GM21576 (cell line): ENCODE measurements at regions not wholly inside any gene's neighbourhood (a gene's known extent, or its start where the extent isn't known, plus 50 kb on each side); places are given as distances from the start of the nearest gene placed in this dataset.
"Not testable (repeated sequence)": the region's sequence is repeated elsewhere in the genome, so short reads cannot be mapped to it uniquely, and the experiment has no call there.

Source experiments
- ATAC-seq: cut with Tn5 transposase; IDR thresholded peaks from one replicate; pipeline ENCODE4 v1.9.1; 2021; ENCODE audit warnings: mild to moderate bottlenecking, moderate library complexity; ENCODE audit not compliant: unreplicated experiment

GRCh38 chr17:72175787-72176515 lies 55.1 kb downstream of the SOX9 start:
- ATAC-seq = no peak

- no peak for ATAC-seq
Observed at GRCh38 chr17:72176516-72176851, 55.7 kb downstream of the SOX9 start.

GRCh38 chr17:72176951-72177660 lies 56.3 kb downstream of the SOX9 start:
- ATAC-seq = no peak

GRCh38 chr17:72177738-72178137 lies 56.9 kb downstream of the SOX9 start:
- ATAC-seq = no peak

- ATAC-seq = no peak
Observed at GRCh38 chr17:72182371-72182873, 61.6 kb downstream of the SOX9 start.

GRCh38 chr17:72183194-72183685 lies 62.4 kb downstream of the SOX9 start:
- ATAC-seq = no peak

- ATAC-seq = no peak
Observed at GRCh38 chr17:72184805-72185204, 64.0 kb downstream of the SOX9 start.

GRCh38 chr17:72185564-72185963 lies 64.7 kb downstream of the SOX9 start:
- no peak for ATAC-seq

GRCh38 chr17:72187556-72187955 lies 66.7 kb downstream of the SOX9 start:
- no peak for ATAC-seq

GRCh38 chr17:72188801-72189200 lies 68.0 kb downstream of the SOX9 start:
- ATAC-seq = no peak

- ATAC-seq = no peak
Observed at GRCh38 chr17:72189768-72190593, 69.2 kb downstream of the SOX9 start.

GRCh38 chr17:72191356-72191755 lies 70.5 kb downstream of the SOX9 start:
- ATAC-seq = no peak

- ATAC-seq = no peak
Observed at GRCh38 chr17:72191921-72192799, 71.3 kb downstream of the SOX9 start.

- ATAC-seq = no peak
Observed at GRCh38 chr17:72192800-72193192, 72.0 kb downstream of the SOX9 start.

- ATAC-seq = no peak
Observed at GRCh38 chr17:72193391-72194106, 72.7 kb downstream of the SOX9 start.

GRCh38 chr17:72194107-72194440 lies 73.3 kb downstream of the SOX9 start:
- not testable (repeated sequence) for ATAC-seq

GRCh38 chr17:72199256-72199655 lies 78.4 kb downstream of the SOX9 start:
- no peak for ATAC-seq

- no peak for ATAC-seq
Observed at GRCh38 chr17:72204742-72205141, 83.9 kb downstream of the SOX9 start.

GRCh38 chr17:72205357-72205756 lies 84.5 kb downstream of the SOX9 start:
- ATAC-seq = no peak

- ATAC-seq = no peak
Observed at GRCh38 chr17:72205822-72206221, 85.0 kb downstream of the SOX9 start.
